ENCODE measurements at regions not wholly inside any gene's neighbourhood (a gene's known extent, or its start where the extent isn't known, plus 50 kb on each side); places are given as distances from the start of the nearest gene placed in this dataset.
A peak's percentile ranks its signal among the peaks of the same experiment; 100 is the strongest.

DNA sequence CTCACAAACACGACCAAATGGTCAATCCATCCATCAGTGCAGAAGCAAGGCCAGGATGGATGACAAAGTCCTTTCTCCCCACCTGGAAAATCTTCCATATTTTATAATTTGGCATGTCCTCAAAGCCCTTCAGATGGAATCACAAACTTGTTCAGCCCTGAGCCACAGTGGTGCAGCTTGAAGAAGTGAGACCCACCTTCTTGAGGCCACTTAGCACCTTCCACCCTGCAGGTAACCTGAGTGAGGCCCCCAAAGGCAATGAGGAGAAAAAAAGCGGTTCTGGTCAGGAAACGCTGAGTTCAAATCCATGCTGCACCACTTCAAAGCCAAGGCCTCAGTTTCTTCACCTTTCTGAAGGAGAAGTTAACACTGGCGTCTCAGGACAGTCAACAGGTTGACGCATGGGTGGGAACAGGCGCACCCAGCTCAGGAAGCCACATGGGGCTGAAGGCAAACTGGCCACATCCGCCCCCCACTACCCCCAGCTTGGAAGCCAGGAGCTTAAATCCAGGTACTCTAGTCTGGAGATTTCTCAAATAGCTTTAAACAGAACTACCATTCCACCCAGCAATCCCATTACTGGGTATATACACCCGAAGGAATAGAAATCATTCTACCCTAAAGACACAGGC lies 320.4 kb downstream of the BCL11B start:
- TF ChIP-seq RAD21 (IDR thresholded peaks at IDR 0.05; ENCODE audit: low read depth) (no peak), CEBPB (IDR thresholded peaks at IDR 0.05) (no peak), ZBTB7A (IDR thresholded peaks at IDR 0.05; ENCODE audit: low read depth) (no peak), TEAD4 (IDR thresholded peaks at IDR 0.05) (no peak), NFIC (IDR thresholded peaks at IDR 0.05) (no peak), TAF1 (IDR thresholded peaks at IDR 0.05; ENCODE audit: low read depth) (no peak), CREB1 (IDR thresholded peaks at IDR 0.05; ENCODE audit: low read depth) (no peak), FOXM1 (IDR thresholded peaks at IDR 0.05; ENCODE audit: borderline replicate concordance, low read depth) (no peak), EP300 (IDR thresholded peaks at IDR 0.05; ENCODE audit: borderline replicate concordance) (no peak), EGR1 (IDR thresholded peaks at IDR 0.05) (no peak), TCF12 (IDR thresholded peaks at IDR 0.05; ENCODE audit: low read depth) (no peak), YY1 (IDR thresholded peaks at IDR 0.05; ENCODE audit: low read depth) (no peak)
- TF ChIP-seq, protein P1, sequence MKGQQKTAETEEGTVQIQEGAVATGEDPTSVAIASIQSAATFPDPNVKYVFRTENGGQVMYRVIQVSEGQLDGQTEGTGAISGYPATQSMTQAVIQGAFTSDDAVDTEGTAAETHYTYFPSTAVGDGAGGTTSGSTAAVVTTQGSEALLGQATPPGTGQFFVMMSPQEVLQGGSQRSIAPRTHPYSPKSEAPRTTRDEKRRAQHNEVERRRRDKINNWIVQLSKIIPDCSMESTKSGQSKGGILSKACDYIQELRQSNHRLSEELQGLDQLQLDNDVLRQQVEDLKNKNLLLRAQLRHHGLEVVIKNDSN (IDR thresholded peaks at IDR 0.05), result no peak
- TF ChIP-seq, protein P2, sequence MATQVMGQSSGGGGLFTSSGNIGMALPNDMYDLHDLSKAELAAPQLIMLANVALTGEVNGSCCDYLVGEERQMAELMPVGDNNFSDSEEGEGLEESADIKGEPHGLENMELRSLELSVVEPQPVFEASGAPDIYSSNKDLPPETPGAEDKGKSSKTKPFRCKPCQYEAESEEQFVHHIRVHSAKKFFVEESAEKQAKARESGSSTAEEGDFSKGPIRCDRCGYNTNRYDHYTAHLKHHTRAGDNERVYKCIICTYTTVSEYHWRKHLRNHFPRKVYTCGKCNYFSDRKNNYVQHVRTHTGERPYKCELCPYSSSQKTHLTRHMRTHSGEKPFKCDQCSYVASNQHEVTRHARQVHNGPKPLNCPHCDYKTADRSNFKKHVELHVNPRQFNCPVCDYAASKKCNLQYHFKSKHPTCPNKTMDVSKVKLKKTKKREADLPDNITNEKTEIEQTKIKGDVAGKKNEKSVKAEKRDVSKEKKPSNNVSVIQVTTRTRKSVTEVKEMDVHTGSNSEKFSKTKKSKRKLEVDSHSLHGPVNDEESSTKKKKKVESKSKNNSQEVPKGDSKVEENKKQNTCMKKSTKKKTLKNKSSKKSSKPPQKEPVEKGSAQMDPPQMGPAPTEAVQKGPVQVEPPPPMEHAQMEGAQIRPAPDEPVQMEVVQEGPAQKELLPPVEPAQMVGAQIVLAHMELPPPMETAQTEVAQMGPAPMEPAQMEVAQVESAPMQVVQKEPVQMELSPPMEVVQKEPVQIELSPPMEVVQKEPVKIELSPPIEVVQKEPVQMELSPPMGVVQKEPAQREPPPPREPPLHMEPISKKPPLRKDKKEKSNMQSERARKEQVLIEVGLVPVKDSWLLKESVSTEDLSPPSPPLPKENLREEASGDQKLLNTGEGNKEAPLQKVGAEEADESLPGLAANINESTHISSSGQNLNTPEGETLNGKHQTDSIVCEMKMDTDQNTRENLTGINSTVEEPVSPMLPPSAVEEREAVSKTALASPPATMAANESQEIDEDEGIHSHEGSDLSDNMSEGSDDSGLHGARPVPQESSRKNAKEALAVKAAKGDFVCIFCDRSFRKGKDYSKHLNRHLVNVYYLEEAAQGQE (IDR thresholded peaks at IDR 0.05; ENCODE audit: low read depth), result no peak
- TF ChIP-seq, protein P3, sequence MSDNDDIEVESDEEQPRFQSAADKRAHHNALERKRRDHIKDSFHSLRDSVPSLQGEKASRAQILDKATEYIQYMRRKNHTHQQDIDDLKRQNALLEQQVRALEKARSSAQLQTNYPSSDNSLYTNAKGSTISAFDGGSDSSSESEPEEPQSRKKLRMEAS (IDR thresholded peaks at IDR 0.05), result no peak

DNA sequence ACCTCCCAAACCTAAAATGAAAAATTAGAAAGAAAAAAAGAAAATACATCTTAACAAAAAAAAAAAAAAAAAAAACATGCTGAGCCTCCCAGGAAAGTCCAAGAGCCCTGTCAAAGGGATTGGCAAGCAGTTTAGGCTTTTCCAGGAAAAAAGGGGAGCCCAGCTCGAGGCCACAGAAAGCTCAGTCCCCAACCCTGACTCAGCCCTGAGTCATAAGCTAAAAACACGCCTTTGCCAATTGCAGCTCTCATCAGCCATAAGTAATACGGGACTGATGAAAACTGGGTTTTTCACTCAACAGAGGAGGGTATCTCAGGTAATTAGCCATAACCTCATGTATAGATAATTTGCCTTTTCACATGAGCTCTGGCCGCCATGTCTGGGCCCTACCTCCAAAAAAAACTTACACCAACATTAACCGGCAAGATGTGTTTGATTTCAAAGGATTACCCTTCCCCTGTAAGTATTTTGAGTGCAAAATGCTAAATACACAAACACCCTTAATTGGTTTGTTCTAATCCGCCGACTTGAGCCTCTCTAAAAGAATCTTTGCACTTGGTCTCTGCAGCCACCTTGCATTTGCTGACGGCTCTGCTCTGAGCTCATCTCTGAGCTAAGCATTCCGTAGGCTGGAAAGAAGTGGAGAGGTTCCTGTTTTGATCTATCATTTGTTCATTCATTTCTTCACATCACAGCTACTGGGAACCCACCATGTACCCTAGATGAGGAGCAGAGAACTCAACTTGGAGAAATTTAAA lies 319.2 kb downstream of the BCL11B start:
- TF ChIP-seq CREB1 (IDR thresholded peaks at IDR 0.05; ENCODE audit: low read depth) (no peak), TCF12 (IDR thresholded peaks at IDR 0.05; ENCODE audit: low read depth) (no peak), RAD21 (IDR thresholded peaks at IDR 0.05; ENCODE audit: low read depth) (no peak), YY1 (IDR thresholded peaks at IDR 0.05; ENCODE audit: low read depth) (no peak), EGR1 (IDR thresholded peaks at IDR 0.05) (no peak), ZBTB7A (IDR thresholded peaks at IDR 0.05; ENCODE audit: low read depth) (no peak), FOXM1 (IDR thresholded peaks at IDR 0.05; ENCODE audit: borderline replicate concordance, low read depth) (no peak)
- TF ChIP-seq, protein P1 (IDR thresholded peaks at IDR 0.05), result no peak
- TF ChIP-seq, protein P2 (IDR thresholded peaks at IDR 0.05; ENCODE audit: low read depth), result no peak

DNA sequence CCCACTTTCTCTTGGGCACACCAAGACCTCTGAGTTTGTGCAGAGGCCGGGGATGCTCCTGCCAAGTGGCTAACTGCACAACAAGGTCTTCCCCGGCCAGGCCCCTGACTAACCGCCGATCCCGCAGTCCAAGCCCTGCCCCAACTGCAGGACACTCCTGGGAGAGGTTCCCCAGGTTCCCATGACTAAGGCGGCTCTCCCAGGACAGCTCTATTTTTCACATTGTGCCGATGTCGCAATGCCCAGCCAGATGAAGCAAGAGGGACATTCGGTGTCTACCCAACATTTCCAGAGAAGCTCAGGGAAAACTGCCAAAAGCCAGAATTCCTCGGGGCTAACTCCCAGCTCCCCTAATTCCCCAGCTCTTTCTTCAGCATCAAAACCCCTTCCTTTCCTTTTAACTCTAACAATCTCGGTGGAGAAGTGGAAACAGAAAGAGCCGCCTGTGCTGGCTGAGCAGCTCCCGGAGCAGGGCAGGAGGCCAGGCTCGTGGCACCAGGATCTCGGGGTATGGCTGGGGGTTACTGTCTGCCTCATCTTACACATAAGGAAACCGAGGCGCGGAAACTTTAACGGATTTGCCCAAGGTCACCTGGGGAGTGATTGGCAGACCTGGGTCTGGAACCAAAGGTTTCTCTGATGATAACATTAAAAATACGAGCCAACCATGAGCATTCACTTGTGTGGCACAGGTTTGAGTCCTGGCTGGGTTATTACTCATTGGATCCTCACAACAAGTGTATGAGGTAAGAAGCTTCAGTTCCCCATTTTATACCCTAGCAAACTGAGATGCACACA lies 318.2 kb downstream of the BCL11B start:
- TF ChIP-seq TCF12 (IDR thresholded peaks at IDR 0.05; ENCODE audit: low read depth), result no peak
- TF ChIP-seq CEBPB (IDR thresholded peaks at IDR 0.05), result peak; percentile 62; the same call in 1 of the 2 replicates
- TF ChIP-seq FOXM1 (IDR thresholded peaks at IDR 0.05; ENCODE audit: borderline replicate concordance, low read depth), result no peak
- TF ChIP-seq, protein P3 (IDR thresholded peaks at IDR 0.05), result no peak
- TF ChIP-seq, protein P1 (IDR thresholded peaks at IDR 0.05), result no peak
- TF ChIP-seq RAD21 (IDR thresholded peaks at IDR 0.05; ENCODE audit: low read depth), result no peak
- TF ChIP-seq EP300 (IDR thresholded peaks at IDR 0.05; ENCODE audit: borderline replicate concordance), result no peak
- no peak for TF ChIP-seq TEAD4 (IDR thresholded peaks at IDR 0.05)
- no peak for TF ChIP-seq TAF1 (IDR thresholded peaks at IDR 0.05; ENCODE audit: low read depth)

DNA sequence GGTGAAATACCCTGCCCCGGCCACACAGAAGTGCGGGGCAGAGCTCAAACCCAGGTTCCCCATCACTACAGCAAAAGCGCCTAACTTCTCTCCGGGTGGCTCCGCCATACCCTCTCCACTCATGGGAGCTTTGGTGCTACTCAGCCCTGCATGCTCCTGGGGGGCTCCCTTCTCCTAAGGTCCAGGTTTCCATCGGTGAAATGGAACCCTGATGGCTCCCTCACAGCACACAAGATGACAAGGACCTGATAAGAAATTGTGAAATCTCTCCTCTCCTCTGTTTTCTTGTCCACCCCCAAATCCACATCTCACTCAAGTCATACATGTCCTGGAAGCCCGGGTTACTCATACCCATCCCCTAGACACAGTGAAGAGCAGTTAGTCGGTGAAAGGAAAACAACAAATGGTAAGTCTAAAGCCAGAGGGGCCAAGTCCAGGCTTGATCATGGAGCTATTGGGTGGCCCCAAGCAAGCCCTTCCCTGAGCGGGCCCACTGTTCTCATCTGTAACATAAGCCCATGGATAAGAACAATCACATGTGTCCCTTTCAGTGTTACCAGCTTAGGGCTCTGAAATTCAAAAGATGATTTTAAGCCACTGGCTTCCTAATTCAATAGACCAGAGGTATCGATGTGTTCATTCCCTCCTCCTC lies 317.5 kb downstream of the BCL11B start:
- TF ChIP-seq, protein P2 (IDR thresholded peaks at IDR 0.05; ENCODE audit: low read depth), result no peak
- TF ChIP-seq CREB1 (IDR thresholded peaks at IDR 0.05; ENCODE audit: low read depth) (no peak), TCF12 (IDR thresholded peaks at IDR 0.05; ENCODE audit: low read depth) (no peak), TAF1 (IDR thresholded peaks at IDR 0.05; ENCODE audit: low read depth) (no peak), EGR1 (IDR thresholded peaks at IDR 0.05) (no peak), NFIC (IDR thresholded peaks at IDR 0.05) (no peak), CEBPB (IDR thresholded peaks at IDR 0.05) (no peak), FOXM1 (IDR thresholded peaks at IDR 0.05; ENCODE audit: borderline replicate concordance, low read depth) (no peak), ZBTB7A (IDR thresholded peaks at IDR 0.05; ENCODE audit: low read depth) (no peak), TEAD4 (IDR thresholded peaks at IDR 0.05) (no peak), RAD21 (IDR thresholded peaks at IDR 0.05; ENCODE audit: low read depth) (no peak), EP300 (IDR thresholded peaks at IDR 0.05; ENCODE audit: borderline replicate concordance) (no peak), YY1 (IDR thresholded peaks at IDR 0.05; ENCODE audit: low read depth) (no peak)
- TF ChIP-seq, protein P1 (IDR thresholded peaks at IDR 0.05), result no peak
- TF ChIP-seq, protein P3 (IDR thresholded peaks at IDR 0.05), result no peak
